Fibroblast of skin of abdomen (primary cell): ENCODE measurements at regions not wholly inside any gene's neighbourhood (a gene's known extent, or its start where the extent isn't known, plus 50 kb on each side); places are given as distances from the start of the nearest gene placed in this dataset.

Experiments used
- DNase-seq: peaks from one replicate; pipeline ENCODE4 v3.0.0-alpha.2; 2013

DNA sequence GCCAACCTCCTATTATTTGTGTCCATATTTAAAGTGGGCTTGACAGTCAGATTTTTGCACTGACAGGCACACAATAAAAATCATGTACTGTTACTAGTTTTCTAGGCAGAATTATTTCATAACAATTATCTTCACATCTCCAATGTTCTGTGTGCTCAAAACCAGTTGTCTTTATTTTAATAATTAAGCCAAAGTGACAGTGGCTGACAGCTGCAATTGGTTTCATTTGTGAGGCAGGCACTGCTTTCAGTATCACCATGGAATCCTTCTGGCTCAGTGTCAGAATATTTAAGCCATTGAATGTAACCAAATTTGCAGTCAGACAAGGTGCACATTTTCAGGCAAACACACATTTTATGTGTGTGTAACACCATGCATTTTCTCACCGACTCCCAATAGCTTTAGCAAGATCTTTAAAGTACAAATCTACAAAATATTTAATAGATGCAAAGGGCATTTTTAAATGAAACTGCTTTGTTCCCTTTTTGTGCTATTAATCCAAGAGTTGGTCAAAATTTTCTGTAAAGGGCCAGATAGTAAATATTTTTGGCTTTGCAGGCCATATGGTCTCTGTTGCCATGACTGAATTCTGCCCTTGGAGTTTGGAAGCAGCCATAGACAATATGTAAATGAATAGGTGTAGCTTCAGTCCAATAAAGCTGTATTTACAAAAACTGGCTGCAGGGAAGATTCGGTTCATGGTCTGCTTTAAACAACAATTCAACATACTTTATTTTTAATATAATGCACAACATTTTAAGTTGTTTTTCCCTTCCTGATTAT lies 486.0 kb downstream of the KCNJ2 start:
- no peak for DNase-seq

DNA sequence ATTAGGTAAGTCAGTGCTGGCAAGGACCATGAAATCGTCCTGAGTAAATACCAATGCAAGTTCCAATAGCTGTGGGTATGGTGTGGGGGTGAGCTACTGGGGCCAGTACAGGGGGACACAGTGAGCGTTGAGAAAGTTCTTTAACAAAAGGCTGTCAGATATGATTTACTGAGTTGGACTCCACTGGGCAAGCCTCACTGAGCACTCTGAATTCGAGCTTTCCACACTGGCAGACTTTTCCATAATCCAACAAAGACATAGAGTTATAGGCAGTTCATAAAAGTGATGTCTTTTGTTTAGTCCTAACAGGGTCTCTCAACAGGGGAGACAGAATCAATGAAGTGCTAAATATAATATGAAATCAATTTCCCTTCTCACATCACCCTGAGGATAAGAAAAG lies 489.0 kb downstream of the KCNJ2 start:
- no peak for DNase-seq

DNA sequence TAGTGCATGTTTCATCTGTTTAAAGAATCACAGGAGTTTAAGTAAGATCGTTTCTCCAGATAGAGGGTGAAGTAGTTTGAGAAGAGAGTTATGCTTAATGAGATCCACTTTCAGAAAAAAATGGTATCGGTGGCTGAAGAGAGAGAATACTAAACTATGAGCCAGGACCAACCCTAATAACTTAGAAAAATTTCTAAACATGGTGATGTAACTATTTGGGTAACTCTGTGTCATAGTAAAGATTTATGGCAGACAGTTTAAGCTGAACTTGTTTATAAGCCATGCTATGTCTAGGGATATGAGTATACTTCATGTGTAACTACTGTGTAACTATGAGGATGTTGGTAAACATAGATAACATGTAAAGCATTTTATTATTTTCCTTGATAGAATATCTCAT lies 489.5 kb downstream of the KCNJ2 start:
- DNase-seq, result no peak

DNA sequence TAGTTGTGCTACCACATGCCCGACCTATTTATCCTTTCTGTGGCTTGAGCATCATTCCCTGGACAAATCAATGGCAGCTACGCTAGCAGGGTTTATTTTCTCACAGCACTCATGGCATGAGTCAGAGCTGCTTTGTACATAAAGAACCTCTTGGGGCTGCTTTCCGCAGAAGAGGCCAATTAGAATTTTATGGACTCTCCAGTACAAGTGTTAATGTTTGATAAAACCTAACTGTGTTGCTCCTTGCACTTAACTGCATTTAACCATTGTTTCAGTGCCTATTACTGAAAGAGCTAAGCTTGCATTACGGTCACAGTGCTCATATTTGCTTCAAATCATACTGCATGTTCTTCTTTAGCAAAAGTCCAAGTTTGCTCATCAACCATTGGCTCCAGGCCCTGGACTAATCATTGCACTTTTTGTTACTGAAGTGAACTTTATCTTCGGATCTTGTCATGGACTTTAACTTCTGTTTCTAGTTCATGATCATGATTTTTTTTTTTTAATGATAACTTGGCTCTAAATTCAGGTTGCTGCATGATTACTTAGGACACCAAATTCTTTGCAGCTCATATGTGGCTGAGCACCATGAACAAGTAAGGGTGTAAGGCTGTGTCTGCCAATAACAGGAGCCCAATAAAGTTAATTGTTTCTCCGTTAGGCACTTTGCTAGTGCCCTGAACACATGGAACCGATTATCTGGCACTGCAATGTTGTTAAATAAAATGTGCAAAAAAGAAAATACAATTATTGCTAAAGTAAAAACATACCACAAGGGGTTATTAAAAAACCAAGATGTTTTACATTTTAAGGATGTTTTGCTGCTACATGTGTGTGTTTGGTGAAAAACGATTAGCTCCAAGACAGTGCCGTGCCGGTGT lies 492.2 kb downstream of the KCNJ2 start:
- no peak for DNase-seq

- no peak for DNase-seq
These were observed 499.1 kb downstream of the KCNJ2 start for GRCh38 chr17:70668276-70668937.

- no peak for DNase-seq
These were observed 499.8 kb downstream of the KCNJ2 start for GRCh38 chr17:70668938-70669778.

GRCh38 chr17:70674061-70674460 lies 504.7 kb downstream of the KCNJ2 start:
- DNase-seq, result no peak

- no peak for DNase-seq
These were observed 505.8 kb downstream of the KCNJ2 start for GRCh38 chr17:70675070-70675590.

DNA sequence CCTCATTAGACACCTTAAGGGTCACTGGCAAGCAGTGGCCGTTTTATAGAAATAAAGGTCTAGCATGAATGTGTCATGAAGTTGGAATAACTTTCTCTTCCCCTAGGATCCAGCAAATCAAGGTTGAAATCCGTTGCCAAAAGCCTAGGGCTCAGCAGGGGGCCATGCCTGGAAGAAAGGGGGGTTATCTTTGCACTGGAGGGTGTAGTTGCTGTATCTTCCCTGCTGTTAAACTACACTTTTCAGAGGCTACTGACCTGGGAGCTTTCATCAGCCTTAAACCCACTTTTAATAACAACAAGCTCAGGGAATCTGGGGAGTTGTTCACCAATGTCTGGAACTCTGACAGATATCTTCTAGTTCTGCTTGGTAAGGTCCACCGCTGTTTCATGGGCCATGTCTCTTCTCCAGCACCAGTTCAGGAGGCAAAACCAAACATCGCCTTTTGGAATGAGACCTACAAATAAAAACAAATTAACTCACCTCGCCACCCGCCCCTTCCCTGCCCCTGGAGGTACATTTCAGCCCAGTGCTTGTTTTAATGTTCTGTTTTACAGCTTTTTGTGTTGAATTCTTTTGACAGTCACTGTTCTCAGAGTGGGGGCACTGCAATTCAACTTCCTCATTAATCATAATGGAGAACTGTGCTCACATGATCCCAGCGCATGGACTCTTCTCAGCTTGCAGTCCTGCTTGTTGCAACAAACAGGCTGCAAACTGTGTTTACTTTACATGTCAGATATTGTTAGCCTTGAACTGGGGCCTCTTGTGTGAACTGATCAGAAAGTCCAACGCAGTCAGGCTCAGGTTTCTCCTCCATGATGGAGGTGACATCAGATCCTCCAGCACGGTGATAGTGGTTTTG lies 508.7 kb downstream of the KCNJ2 start:
- no peak for DNase-seq

DNA sequence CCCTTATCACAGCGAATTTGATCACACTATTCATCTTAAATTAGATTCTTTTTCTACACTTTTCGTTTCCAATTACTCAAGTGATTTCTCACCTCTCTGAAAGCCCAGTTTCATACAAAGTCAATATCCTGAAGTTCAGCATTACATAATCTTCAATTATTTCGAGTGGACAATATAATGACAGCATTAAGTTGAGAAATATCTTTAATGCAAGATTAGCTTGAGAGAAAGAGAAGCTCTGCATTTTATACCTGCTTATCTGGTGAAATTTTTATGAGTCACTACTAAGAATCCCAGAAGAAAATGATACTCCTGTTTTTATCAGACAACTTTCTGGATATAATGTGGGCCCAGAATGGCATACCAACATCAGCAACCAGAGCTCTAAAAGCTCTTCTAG lies 509.6 kb downstream of the KCNJ2 start:
- DNase-seq, result no peak

GRCh38 chr17:70683936-70684335 lies 514.6 kb downstream of the KCNJ2 start:
- DNase-seq, result no peak

GRCh38 chr17:70687421-70687820 lies 518.1 kb downstream of the KCNJ2 start:
- no peak for DNase-seq

DNA sequence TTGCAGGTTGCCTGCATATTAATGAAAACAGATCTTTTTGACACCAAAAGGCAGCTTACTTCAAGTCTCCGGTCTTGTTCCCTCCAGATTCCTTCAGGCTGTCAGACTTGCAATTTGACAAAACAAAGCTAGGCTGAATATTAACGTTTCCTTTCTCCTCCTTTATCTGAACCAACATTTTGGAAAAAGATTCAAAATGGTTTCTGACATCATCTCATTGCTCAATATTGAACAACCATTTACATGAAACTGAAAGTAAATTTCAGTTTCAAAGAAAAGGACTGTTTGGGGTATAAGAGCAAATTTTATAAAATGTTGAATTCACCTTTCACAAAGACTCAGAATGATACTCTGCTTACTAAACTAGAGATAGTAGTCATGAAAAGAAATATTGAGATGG lies 521.8 kb downstream of the KCNJ2 start:
- DNase-seq, result no peak

GRCh38 chr17:70699408-70699807 lies 530.1 kb downstream of the KCNJ2 start:
- DNase-seq, result no peak

DNA sequence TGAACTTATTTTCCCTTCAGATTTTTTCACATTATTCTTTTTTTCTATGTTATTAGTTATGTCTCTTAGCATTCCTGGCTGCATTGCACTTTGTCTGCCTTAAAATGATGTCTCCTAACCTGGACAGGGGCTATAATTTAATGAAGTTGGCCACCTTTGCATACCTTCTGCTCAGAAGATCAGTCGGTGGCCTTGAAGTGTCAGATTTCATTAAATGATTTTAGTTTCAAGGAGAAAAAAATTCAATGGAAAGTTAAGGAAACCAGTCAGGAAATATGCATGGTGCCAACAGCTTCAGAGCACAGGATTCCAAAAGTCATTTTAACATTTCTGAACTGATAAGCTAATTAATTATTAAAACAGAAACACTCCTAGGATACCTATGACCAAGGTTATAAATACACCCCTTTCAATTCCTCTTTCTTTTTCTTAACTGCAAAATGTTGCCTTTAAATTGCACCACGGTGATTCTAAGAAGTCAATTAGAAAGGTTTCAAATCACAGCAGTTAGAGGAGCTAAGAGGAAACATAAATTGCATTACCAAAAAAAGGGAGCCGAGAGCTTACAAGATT lies 533.4 kb downstream of the KCNJ2 start:
- DNase-seq, result no peak

DNA sequence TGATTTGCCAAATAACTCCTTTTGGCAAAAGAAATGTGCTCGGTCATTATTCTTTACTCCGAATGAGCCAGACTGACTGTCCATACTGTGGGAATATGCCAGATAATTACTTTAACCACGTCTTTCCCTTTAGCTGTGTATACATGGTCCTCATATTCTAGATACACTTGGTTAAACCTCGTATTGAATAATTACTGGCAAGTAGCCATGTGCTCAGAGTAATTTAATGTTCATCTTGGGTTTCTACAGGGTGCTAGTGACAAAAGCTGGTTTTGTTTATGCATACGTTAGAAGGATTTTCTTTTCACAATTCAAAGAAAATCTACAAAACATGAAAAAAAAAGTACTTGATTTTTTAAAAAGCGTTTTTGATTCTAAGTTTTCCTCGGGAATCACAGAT lies 540.3 kb downstream of the KCNJ2 start:
- DNase-seq, result no peak

DNA sequence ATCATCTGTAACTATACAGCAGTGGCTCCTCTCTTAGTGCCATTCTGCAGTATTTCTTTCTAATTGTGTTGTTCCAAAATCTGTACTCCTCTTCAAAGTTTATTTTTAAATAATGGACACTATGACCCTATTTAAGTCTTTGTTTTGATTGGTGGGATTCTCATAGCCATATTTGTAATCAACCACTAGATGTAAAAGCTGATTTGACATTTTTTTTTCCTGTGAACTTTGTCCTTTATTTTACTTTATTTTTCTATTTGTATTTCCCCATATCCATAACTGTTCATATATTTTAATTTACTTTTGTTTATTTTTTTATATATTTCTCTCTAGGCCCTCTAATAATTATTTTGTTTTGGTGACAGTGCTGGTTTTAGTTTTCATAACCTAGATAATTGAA lies 544.4 kb downstream of the KCNJ2 start:
- no peak for DNase-seq

DNA sequence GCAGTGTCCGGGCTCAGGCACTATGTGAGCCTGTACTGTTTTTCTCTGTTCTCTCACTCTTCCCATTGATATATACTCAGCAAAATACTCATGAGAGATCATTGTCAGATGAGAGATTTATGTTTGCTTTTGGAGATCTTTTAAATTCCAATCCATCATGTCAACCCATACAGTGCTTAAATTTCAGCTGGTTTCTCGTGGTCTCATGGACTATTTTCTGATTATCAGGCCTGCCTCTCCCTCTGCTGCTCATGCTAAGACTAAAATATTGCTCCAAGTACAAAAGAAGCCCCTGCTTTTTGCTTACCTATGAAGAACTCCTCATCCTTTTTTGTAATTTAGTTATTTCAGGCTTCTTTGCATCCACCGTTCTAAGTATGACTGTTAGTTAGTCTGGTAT lies 547.2 kb downstream of the KCNJ2 start:
- DNase-seq, result no peak

GRCh38 chr17:70717042-70717441 lies 547.7 kb downstream of the KCNJ2 start:
- no peak for DNase-seq

- DNase-seq, result no peak
These were observed 567.1 kb downstream of the KCNJ2 start for GRCh38 chr17:70736375-70736957.
